Activated effector memory CD4-positive, alpha-beta T cell treated with Interleukin-2 at 50 U/mL for 16 hours (primary cell): ENCODE measurements at regions not wholly inside any gene's neighbourhood (a gene's known extent, or its start where the extent isn't known, plus 50 kb on each side); places are given as distances from the start of the nearest gene placed in this dataset.
"Not testable (repeated sequence)": the region's sequence is repeated elsewhere in the genome, so short reads cannot be mapped to it uniquely, and the experiment has no call there.

ENCODE experiments used
- DNase-seq: peaks from one replicate; pipeline ENCODE4 v3.0.0-alpha.2; 2020

- no peak for DNase-seq
Measured at GRCh38 chr14:55904086-55904485, 214.1 kb upstream of the PELI2 start.

- no peak for DNase-seq
Measured at GRCh38 chr14:55908106-55908505, 210.1 kb upstream of the PELI2 start.

- DNase-seq: no peak
Measured at GRCh38 chr14:55909879-55910278, 208.3 kb upstream of the PELI2 start.

- no peak for DNase-seq
Measured at GRCh38 chr14:55910601-55911243, 207.5 kb upstream of the PELI2 start.

- no peak for DNase-seq
Measured at GRCh38 chr14:55911776-55912175, 206.4 kb upstream of the PELI2 start.

GRCh38 chr14:55912344-55912743, 205.9 kb upstream of the PELI2 start:
- DNase-seq: no peak

- DNase-seq: no peak
Measured at GRCh38 chr14:55913324-55914025, 204.7 kb upstream of the PELI2 start.

- no peak for DNase-seq
Measured at GRCh38 chr14:55914771-55915170, 203.4 kb upstream of the PELI2 start.

- DNase-seq: no peak
Measured at GRCh38 chr14:55915456-55915855, 202.8 kb upstream of the PELI2 start.

GRCh38 chr14:55919800-55920199, 198.4 kb upstream of the PELI2 start:
- not testable (repeated sequence) for DNase-seq

GRCh38 chr14:55921511-55921910, 196.7 kb upstream of the PELI2 start:
- no peak for DNase-seq

GRCh38 chr14:55926007-55926406, 192.2 kb upstream of the PELI2 start:
- no peak for DNase-seq

GRCh38 chr14:55927028-55927427, 191.2 kb upstream of the PELI2 start:
- DNase-seq: no peak

GRCh38 chr14:55928276-55928675, 189.9 kb upstream of the PELI2 start:
- no peak for DNase-seq

- no peak for DNase-seq
Measured at GRCh38 chr14:55929136-55929535, 189.1 kb upstream of the PELI2 start.

- no peak for DNase-seq
Measured at GRCh38 chr14:55930016-55930784, 188.0 kb upstream of the PELI2 start.

- DNase-seq: no peak
Measured at GRCh38 chr14:55936691-55937090, 181.5 kb upstream of the PELI2 start.

GRCh38 chr14:55938249-55938791, 179.9 kb upstream of the PELI2 start:
- no peak for DNase-seq

GRCh38 chr14:55942076-55942654, 176.0 kb upstream of the PELI2 start:
- DNase-seq: no peak

GRCh38 chr14:55942826-55943225, 175.4 kb upstream of the PELI2 start:
- DNase-seq: no peak

- DNase-seq: no peak
Measured at GRCh38 chr14:55944757-55945156, 173.5 kb upstream of the PELI2 start.

GRCh38 chr14:55946231-55946630, 172.0 kb upstream of the PELI2 start:
- no peak for DNase-seq

- no peak for DNase-seq
Measured at GRCh38 chr14:55948399-55948798, 169.8 kb upstream of the PELI2 start.
